ENCODE measurements at regions not wholly inside any gene's neighbourhood (a gene's known extent, or its start where the extent isn't known, plus 50 kb on each side); places are given as distances from the start of the nearest gene placed in this dataset.

DNA sequence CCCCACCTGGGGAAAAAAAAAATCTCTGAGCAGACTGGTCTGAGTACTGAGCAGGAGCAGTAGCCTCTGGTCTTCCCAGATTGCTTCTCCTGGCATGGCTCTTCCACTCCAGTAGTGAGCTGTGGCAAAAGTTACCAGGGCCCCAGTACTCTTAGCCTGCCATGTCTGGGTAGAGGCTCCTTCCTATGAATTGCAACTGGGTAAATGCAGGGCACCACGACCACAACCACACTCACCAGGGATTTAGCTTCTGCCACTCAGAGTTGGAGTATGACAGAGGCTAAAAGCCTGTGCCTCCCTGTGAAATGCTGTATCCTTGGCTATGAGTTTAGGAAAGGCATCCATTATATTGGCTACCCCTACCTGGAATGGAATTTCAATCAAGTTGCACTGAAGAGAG lies 67.9 kb upstream of the CCDC54 start:
- Histone ChIP-seq H3K9ac (ENCODE audit: low read depth in 1 of 2, low read length in 2 of 2) (no peak overlapping the region), H3K9me3 (ENCODE audit: control insufficient read depth in 2 of 2, low read length in 2 of 2) (no peaks in the 10 kb centered on the region), H3K27me3 (ENCODE audit: control insufficient read depth in 2 of 2, insufficient read depth in 2 of 2, low read length in 2 of 2) (no peaks in the 10 kb centered on the region), H3K4me3 (ENCODE audit: low read length in 2 of 2) (no peak overlapping the region), H3K36me3 (ENCODE audit: control insufficient read depth in 2 of 2, insufficient read depth in 2 of 2, low read length in 2 of 2) (no peaks in the 10 kb centered on the region), H3K27ac (ENCODE audit: low read depth in 2 of 2, low read length in 2 of 2) (no peak overlapping the region), H3K4me1 (ENCODE audit: control insufficient read depth in 2 of 2, insufficient read depth in 2 of 2, low read length in 2 of 2) (no peaks in the 10 kb centered on the region)

DNA sequence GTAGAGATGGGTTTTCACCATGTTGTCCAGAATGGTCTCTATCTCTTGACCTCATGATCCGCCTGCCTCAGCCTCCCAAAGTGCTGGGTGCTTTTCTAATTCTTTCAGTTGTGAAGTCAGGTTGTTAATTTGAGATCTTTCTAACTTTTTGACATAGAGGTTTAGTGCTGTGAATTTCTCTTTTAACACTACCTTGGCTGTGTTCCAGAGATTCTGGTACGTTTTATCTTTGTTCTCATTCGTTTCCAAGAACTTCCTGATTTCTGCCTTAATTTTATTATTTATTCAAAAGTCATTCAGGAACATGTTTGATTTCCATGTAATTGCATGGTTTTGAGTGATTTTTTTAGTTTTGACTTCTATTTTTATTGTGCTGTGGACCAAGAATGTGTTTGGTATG lies 63.5 kb upstream of the CCDC54 start:
- Histone ChIP-seq H3K4me3 (ENCODE audit: low read length in 2 of 2) (no peak overlapping the region), H3K9ac (ENCODE audit: low read depth in 1 of 2, low read length in 2 of 2) (no peak overlapping the region), H3K4me1 (ENCODE audit: control insufficient read depth in 2 of 2, insufficient read depth in 2 of 2, low read length in 2 of 2) (no peaks in the 10 kb centered on the region), H3K27me3 (ENCODE audit: control insufficient read depth in 2 of 2, insufficient read depth in 2 of 2, low read length in 2 of 2) (no peaks in the 10 kb centered on the region), H3K27ac (ENCODE audit: low read depth in 2 of 2, low read length in 2 of 2) (no peak overlapping the region), H3K9me3 (ENCODE audit: control insufficient read depth in 2 of 2, low read length in 2 of 2) (no peaks in the 10 kb centered on the region), H3K36me3 (ENCODE audit: control insufficient read depth in 2 of 2, insufficient read depth in 2 of 2, low read length in 2 of 2) (no peaks in the 10 kb centered on the region)

DNA sequence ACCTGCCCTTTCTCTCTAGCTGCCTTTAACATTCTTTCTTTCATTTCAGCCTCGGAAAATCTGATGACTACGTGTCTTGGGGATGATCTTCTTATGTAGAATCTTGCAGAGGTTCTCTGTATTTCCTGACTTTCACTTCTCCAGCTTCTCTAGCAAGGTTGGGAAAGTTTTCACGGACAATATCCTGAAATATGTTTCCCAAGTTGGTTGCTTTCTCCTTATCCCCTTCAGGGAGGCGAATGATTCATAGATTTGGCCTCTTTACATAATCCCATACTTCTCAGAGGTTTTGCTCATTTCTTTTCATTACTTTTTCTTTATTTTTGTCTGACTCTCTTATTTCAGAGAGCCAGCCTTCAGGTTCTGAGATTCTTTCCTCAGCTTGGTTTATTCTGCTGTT lies 62.1 kb upstream of the CCDC54 start:
- H3K9ac ChIP-seq (ENCODE audit: low read depth in 1 of 2, low read length in 2 of 2): no peak overlapping the region
- no peak overlapping the region for H3K4me3 ChIP-seq (ENCODE audit: low read length in 2 of 2)
- no peaks in the 10 kb centered on the region for H3K4me1 ChIP-seq (ENCODE audit: control insufficient read depth in 2 of 2, insufficient read depth in 2 of 2, low read length in 2 of 2)
- no peaks in the 10 kb centered on the region for H3K27me3 ChIP-seq (ENCODE audit: control insufficient read depth in 2 of 2, insufficient read depth in 2 of 2, low read length in 2 of 2)
- no peaks in the 10 kb centered on the region for H3K36me3 ChIP-seq (ENCODE audit: control insufficient read depth in 2 of 2, insufficient read depth in 2 of 2, low read length in 2 of 2)
- no peaks in the 10 kb centered on the region for H3K9me3 ChIP-seq (ENCODE audit: control insufficient read depth in 2 of 2, low read length in 2 of 2)
- H3K27ac ChIP-seq (ENCODE audit: low read depth in 2 of 2, low read length in 2 of 2): no peak overlapping the region

DNA sequence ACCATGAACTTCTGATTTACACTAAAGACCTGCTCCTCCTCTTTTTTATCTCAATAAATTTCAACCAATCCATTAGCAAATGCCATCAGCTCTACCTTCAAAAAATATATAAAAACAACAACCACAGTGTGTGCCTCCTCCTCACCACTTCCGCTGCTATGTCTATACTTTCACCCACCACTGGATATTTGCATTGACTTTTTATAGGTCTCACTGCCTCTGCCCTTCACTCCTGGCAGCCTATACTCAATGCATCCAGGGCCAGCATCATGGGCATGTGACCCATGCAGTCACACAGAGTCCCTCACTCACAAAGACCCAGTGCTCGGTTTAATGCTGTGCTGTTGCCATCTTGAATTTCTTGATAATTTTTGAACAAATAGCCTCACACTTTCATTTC lies 53.5 kb upstream of the CCDC54 start:
- Histone ChIP-seq H3K36me3 (ENCODE audit: control insufficient read depth in 2 of 2, insufficient read depth in 2 of 2, low read length in 2 of 2) (no peaks in the 10 kb centered on the region), H3K4me3 (ENCODE audit: low read length in 2 of 2) (no peak overlapping the region), H3K9ac (ENCODE audit: low read depth in 1 of 2, low read length in 2 of 2) (no peak overlapping the region), H3K9me3 (ENCODE audit: control insufficient read depth in 2 of 2, low read length in 2 of 2) (no peaks in the 10 kb centered on the region), H3K27ac (ENCODE audit: low read depth in 2 of 2, low read length in 2 of 2) (no peak overlapping the region), H3K27me3 (ENCODE audit: control insufficient read depth in 2 of 2, insufficient read depth in 2 of 2, low read length in 2 of 2) (no peaks in the 10 kb centered on the region), H3K4me1 (ENCODE audit: control insufficient read depth in 2 of 2, insufficient read depth in 2 of 2, low read length in 2 of 2) (no peaks in the 10 kb centered on the region)

DNA sequence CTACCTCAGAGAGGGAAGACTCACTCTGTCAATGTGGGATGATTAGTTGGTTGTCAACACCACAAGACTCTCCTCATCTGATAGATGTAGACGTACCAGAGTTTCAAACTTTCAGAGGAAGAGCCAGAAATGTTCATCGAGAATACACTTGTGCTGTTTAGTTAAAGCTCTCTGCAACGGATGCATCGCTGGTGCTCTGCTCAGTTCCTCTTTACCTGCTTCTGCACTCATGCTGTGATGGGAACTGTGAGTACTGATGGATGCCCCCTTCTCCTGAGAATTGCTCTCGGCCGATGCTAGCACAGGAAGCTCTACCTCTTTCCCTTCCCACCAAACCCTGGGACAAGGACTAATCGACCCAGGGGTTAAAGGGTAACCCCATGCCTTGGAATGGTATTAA lies 51.8 kb upstream of the CCDC54 start:
- no peaks in the 10 kb centered on the region for H3K9me3 ChIP-seq (ENCODE audit: control insufficient read depth in 2 of 2, low read length in 2 of 2)
- no peaks in the 10 kb centered on the region for H3K27me3 ChIP-seq (ENCODE audit: control insufficient read depth in 2 of 2, insufficient read depth in 2 of 2, low read length in 2 of 2)
- no peak overlapping the region for H3K9ac ChIP-seq (ENCODE audit: low read depth in 1 of 2, low read length in 2 of 2)
- H3K27ac ChIP-seq (ENCODE audit: low read depth in 2 of 2, low read length in 2 of 2): no peak overlapping the region
- H3K4me1 ChIP-seq (ENCODE audit: control insufficient read depth in 2 of 2, insufficient read depth in 2 of 2, low read length in 2 of 2): no peaks in the 10 kb centered on the region
- no peak overlapping the region for H3K4me3 ChIP-seq (ENCODE audit: low read length in 2 of 2)
- H3K36me3 ChIP-seq (ENCODE audit: control insufficient read depth in 2 of 2, insufficient read depth in 2 of 2, low read length in 2 of 2): no peaks in the 10 kb centered on the region
